ENCODE measurements at regions not wholly inside any gene's neighbourhood (a gene's known extent, or its start where the extent isn't known, plus 50 kb on each side); places are given as distances from the start of the nearest gene placed in this dataset.

DNA sequence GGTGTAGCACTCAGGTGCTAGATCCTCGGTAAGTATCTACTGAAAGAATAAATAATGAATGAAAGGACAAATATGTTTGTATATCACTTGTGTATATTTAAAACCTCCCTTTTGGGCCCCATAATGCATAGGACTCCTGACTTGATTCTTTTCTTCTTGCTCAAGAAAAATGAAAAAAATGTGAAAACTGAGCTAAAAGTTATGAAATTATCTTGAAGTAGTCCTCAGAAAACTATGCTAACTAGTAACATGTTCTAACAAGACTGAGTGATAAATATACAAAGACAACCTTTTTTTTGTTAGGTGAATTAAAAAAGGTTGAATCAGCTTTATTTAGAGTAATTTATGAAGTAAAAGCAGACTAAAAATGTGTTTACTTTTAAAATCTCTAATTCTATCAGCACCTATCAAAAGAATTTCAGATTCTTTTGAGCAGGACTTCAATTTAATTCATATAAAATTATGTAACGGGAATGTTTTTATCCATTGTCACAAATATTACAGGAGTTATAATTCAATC lies 247.8 kb upstream of the JAG1 start:
- H3K4me1 ChIP-seq (ENCODE audit: insufficient read depth, low read length, poor library complexity, severe bottlenecking) = no peaks in the 10 kb centered on the region
- H3K9me3 ChIP-seq (ENCODE audit: insufficient read depth, low read depth, low read length) = no peaks in the 10 kb centered on the region; the same call in 1 of the 2 replicates
- H4K20me1 ChIP-seq (ENCODE audit: insufficient read depth, low read length, poor library complexity, severe bottlenecking) = no peaks in the 10 kb centered on the region
- H3K9me2 ChIP-seq (replicated peaks; ENCODE audit: low read depth, low read length) = no peaks in the 10 kb centered on the region
- H3F3A ChIP-seq (ENCODE audit: low read depth) = no peaks in the 10 kb centered on the region
- no peak overlapping the region for H3K9ac ChIP-seq (ENCODE audit: low read depth, low read length, poor library complexity, severe bottlenecking)
- no peak overlapping the region for H3K4me3 ChIP-seq (ENCODE audit: low read length, poor library complexity, severe bottlenecking)
- H3K4me2 ChIP-seq (ENCODE audit: low read depth, low read length, poor library complexity, severe bottlenecking) = no peak overlapping the region
- no peak overlapping the region for H2AFZ ChIP-seq (ENCODE audit: low read length)
- no peaks in the 10 kb centered on the region for H3K27me3 ChIP-seq (ENCODE audit: insufficient read depth, low read length, poor library complexity, severe bottlenecking)
- TF ChIP-seq, protein P1, sequence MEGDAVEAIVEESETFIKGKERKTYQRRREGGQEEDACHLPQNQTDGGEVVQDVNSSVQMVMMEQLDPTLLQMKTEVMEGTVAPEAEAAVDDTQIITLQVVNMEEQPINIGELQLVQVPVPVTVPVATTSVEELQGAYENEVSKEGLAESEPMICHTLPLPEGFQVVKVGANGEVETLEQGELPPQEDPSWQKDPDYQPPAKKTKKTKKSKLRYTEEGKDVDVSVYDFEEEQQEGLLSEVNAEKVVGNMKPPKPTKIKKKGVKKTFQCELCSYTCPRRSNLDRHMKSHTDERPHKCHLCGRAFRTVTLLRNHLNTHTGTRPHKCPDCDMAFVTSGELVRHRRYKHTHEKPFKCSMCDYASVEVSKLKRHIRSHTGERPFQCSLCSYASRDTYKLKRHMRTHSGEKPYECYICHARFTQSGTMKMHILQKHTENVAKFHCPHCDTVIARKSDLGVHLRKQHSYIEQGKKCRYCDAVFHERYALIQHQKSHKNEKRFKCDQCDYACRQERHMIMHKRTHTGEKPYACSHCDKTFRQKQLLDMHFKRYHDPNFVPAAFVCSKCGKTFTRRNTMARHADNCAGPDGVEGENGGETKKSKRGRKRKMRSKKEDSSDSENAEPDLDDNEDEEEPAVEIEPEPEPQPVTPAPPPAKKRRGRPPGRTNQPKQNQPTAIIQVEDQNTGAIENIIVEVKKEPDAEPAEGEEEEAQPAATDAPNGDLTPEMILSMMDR (conservative IDR thresholded peaks at IDR 0.05; ENCODE audit: low read length) = no peak
- no peak for TF ChIP-seq EZH2phosphoT487 (IDR thresholded peaks at IDR 0.05; ENCODE audit: borderline replicate concordance)
- H3K79me2 ChIP-seq (ENCODE audit: insufficient read depth, low read length) = no peaks in the 10 kb centered on the region
- H3K36me3 ChIP-seq (ENCODE audit: insufficient read depth, low read length) = no peaks in the 10 kb centered on the region

DNA sequence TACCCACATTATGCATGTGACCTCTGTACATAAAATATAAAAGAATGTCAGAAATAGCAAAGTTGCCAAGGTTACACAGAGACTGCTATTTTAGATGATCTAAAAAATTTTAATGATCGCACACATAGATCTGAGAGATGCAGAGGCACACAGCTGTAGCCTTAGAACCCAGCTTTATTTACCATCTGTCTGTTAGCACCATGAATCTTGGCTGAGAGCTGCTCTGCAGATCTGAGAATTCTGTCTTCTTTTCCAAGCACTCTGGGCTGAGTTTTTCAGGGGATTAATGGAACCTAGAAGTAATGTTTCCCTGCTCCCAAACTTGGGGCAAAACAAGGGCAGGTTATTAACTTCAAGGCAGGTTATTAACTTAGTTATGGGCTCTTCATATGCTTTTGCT lies 248.7 kb upstream of the JAG1 start:
- Histone ChIP-seq H3K4me1 (ENCODE audit: insufficient read depth, low read length, poor library complexity, severe bottlenecking) (no peaks in the 10 kb centered on the region), H3K4me3 (ENCODE audit: low read length, poor library complexity, severe bottlenecking) (no peak overlapping the region), H3K9me2 (replicated peaks; ENCODE audit: low read depth, low read length) (no peaks in the 10 kb centered on the region), H3K9ac (ENCODE audit: low read depth, low read length, poor library complexity, severe bottlenecking) (no peak overlapping the region), H4K20me1 (ENCODE audit: insufficient read depth, low read length, poor library complexity, severe bottlenecking) (no peaks in the 10 kb centered on the region), H3K79me2 (ENCODE audit: insufficient read depth, low read length) (no peaks in the 10 kb centered on the region), H3K4me2 (ENCODE audit: low read depth, low read length, poor library complexity, severe bottlenecking) (no peak overlapping the region), H3F3A (ENCODE audit: low read depth) (no peaks in the 10 kb centered on the region), H3K9me3 (ENCODE audit: insufficient read depth, low read depth, low read length) (no peaks in the 10 kb centered on the region; the same call in 1 of the 2 replicates), H3K36me3 (ENCODE audit: insufficient read depth, low read length) (no peaks in the 10 kb centered on the region), H3K27me3 (ENCODE audit: insufficient read depth, low read length, poor library complexity, severe bottlenecking) (no peaks in the 10 kb centered on the region), H2AFZ (ENCODE audit: low read length) (no peak overlapping the region)
- TF ChIP-seq EZH2phosphoT487 (IDR thresholded peaks at IDR 0.05; ENCODE audit: borderline replicate concordance) = no peak
- TF ChIP-seq, protein P1 (conservative IDR thresholded peaks at IDR 0.05; ENCODE audit: low read length) = no peak

DNA sequence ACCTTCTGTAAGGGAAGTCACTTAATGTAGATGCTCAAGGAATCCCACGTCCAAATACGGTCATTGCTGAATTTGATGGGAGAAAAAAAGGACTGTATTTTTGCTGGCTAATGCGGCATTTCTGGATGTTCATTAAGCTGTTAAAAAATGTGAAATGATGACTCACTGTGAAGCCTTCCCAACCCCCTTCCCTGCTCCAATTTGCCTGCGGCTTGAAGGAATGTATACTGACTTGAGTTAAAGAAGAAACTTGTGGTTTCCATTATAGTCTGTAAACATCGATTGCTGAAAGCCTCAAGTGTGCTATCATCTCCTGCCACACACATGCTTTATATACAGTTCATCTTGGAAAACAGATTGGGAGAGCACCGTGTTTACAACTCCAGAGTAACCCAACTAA lies 249.1 kb upstream of the JAG1 start:
- Histone ChIP-seq H2AFZ (ENCODE audit: low read length) (no peak overlapping the region), H3K4me1 (ENCODE audit: insufficient read depth, low read length, poor library complexity, severe bottlenecking) (no peaks in the 10 kb centered on the region)

More for the DNA sequence above, 249.1 kb upstream of the JAG1 start:
- H3K9me2 ChIP-seq (replicated peaks; ENCODE audit: low read depth, low read length) = no peaks in the 10 kb centered on the region
- TF ChIP-seq, protein P1 (conservative IDR thresholded peaks at IDR 0.05; ENCODE audit: low read length) = no peak
- no peak for TF ChIP-seq EZH2phosphoT487 (IDR thresholded peaks at IDR 0.05; ENCODE audit: borderline replicate concordance)
- H3K36me3 ChIP-seq (ENCODE audit: insufficient read depth, low read length) = no peaks in the 10 kb centered on the region
- H3K79me2 ChIP-seq (ENCODE audit: insufficient read depth, low read length) = no peaks in the 10 kb centered on the region
- H3K4me3 ChIP-seq (ENCODE audit: low read length, poor library complexity, severe bottlenecking) = no peak overlapping the region
- no peak overlapping the region for H3K4me2 ChIP-seq (ENCODE audit: low read depth, low read length, poor library complexity, severe bottlenecking)
- H3F3A ChIP-seq (ENCODE audit: low read depth) = no peaks in the 10 kb centered on the region
- H3K27me3 ChIP-seq (ENCODE audit: insufficient read depth, low read length, poor library complexity, severe bottlenecking) = no peaks in the 10 kb centered on the region
- H3K9me3 ChIP-seq (ENCODE audit: insufficient read depth, low read depth, low read length) = no peaks in the 10 kb centered on the region; the same call in 1 of the 2 replicates
- no peak overlapping the region for H3K9ac ChIP-seq (ENCODE audit: low read depth, low read length, poor library complexity, severe bottlenecking)
- H4K20me1 ChIP-seq (ENCODE audit: insufficient read depth, low read length, poor library complexity, severe bottlenecking) = no peaks in the 10 kb centered on the region
